IPS DF 19.7 (cell line): ENCODE measurements at regions not wholly inside any gene's neighbourhood (a gene's known extent, or its start where the extent isn't known, plus 50 kb on each side); places are given as distances from the start of the nearest gene placed in this dataset.
A peak's percentile ranks its signal among the peaks of the same experiment; 100 is the strongest.
"Not testable (repeated sequence)": the region's sequence is repeated elsewhere in the genome, so short reads cannot be mapped to it uniquely, and the experiment has no call there.

Experiments
- DNase-seq: peaks from one replicate; pipeline ENCODE4 v3.0.0-alpha.2; 2013; ENCODE audit warnings: low read depth, low spot score

GRCh38 chr1:146715054-146715453 lies 223.1 kb upstream of the NBPF12 start:
- not testable (repeated sequence) for DNase-seq

GRCh38 chr1:146710838-146711521 lies 227.1 kb upstream of the NBPF12 start:
- peak; percentile 23 for DNase-seq

GRCh38 chr1:146709302-146709701 lies 228.8 kb upstream of the NBPF12 start:
- not testable (repeated sequence) for DNase-seq

- not testable (repeated sequence) for DNase-seq
Observed at GRCh38 chr1:146704162-146704724, 233.9 kb upstream of the NBPF12 start.

GRCh38 chr1:146701320-146701719 lies 236.8 kb upstream of the NBPF12 start:
- DNase-seq = peak; percentile 9

- not testable (repeated sequence) for DNase-seq
Observed at GRCh38 chr1:146695388-146695787, 242.7 kb upstream of the NBPF12 start.

GRCh38 chr1:146691798-146692197 lies 246.3 kb upstream of the NBPF12 start:
- DNase-seq = not testable (repeated sequence)

- DNase-seq = not testable (repeated sequence)
Observed at GRCh38 chr1:146688893-146689292, 249.2 kb upstream of the NBPF12 start.

- not testable (repeated sequence) for DNase-seq
Observed at GRCh38 chr1:146686777-146687366, 251.3 kb upstream of the NBPF12 start.

- not testable (repeated sequence) for DNase-seq
Observed at GRCh38 chr1:146683126-146683429, 255.0 kb upstream of the NBPF12 start.

- peak; percentile 67 for DNase-seq
Observed at GRCh38 chr1:146682227-146683125, 255.6 kb upstream of the NBPF12 start.

- not testable (repeated sequence) for DNase-seq
Observed at GRCh38 chr1:146673729-146674299, 264.3 kb upstream of the NBPF12 start.

- DNase-seq = not testable (repeated sequence)
Observed at GRCh38 chr1:146672608-146673007, 265.5 kb upstream of the NBPF12 start.

- DNase-seq = not testable (repeated sequence)
Observed at GRCh38 chr1:146671588-146671987, 266.5 kb upstream of the NBPF12 start.

- DNase-seq = not testable (repeated sequence)
Observed at GRCh38 chr1:146670832-146671566, 267.1 kb upstream of the NBPF12 start.

GRCh38 chr1:146666275-146666674 lies 271.8 kb upstream of the NBPF12 start:
- not testable (repeated sequence) for DNase-seq

- DNase-seq = not testable (repeated sequence)
Observed at GRCh38 chr1:146660242-146660641, 277.9 kb upstream of the NBPF12 start.

- not testable (repeated sequence) for DNase-seq
Observed at GRCh38 chr1:146656356-146657060, 281.6 kb upstream of the NBPF12 start.

- not testable (repeated sequence) for DNase-seq
Observed at GRCh38 chr1:146654763-146655162, 283.4 kb upstream of the NBPF12 start.

GRCh38 chr1:146645978-146646604 lies 292.0 kb upstream of the NBPF12 start:
- DNase-seq = not testable (repeated sequence)
